Heart left ventricle (tissue), 13 donors: ENCODE measurements at regions not wholly inside any gene's neighbourhood (a gene's known extent, or its start where the extent isn't known, plus 50 kb on each side); places are given as distances from the start of the nearest gene placed in this dataset.

Source experiments
- POLR2A ChIP-seq, 2 donors: fragments of 450-650 bp; IDR thresholded peaks; one replicate each; pipeline ENCODE4 v1.6.1; 2017; ENCODE audit warnings: antibody characterized with exemption in 2 of 2, mild to moderate bottlenecking in 2 of 2, moderate library complexity in 2 of 2
- TF ChIP-seq, protein P1 (sequence below), 12 donors: fragments of 200-600 bp; sonication (generic) in 4 of 12; IDR thresholded peaks; one replicate each; pipeline versions ENCODE4 v1.5.0 to v1.8.0; 2018 to 2022; ENCODE audit warnings: antibody characterized with exemption in 12 of 12, mild to moderate bottlenecking in 5 of 12
- donor health status: ischemic (EF 13 %, LVEDD 7.1; RV severe dilation, severe dysfunction).
- donor health status: DM: no; HTN: yes; CAD: no.
- donor health status: DM: no; HTN: no; CAD: no.
- donor health status: ischemic (EF 25% LVEDD 6.9; RV normal size, moderate dysfunction).
- donor health status: ischemic (EF 25% LVEDD 5.7; RV mildly dilated, moderate dysfunction).
- donor health status: ischemic (EF 35%, LVEDD 5.7; RV mildly dilated, moderate dysfunction).
- donor health status: nonischemic (EF 11% LVEDD 7.7; RV severe dilation, severe dysfunction).
- donor health status: DM: yes; HTN: yes; CAD: no.
- donor health status: PGD.
- donor health status: ischemic (EF 29% LVEDD 5.4; RV normal size, mild dysfunction).
- donor health status: nonischemic (EF 23%, LVEDD 6.1; RV moderate dilation, normal function).

GRCh38 chr2:180707884-180708205 is 272.6 kb upstream of the UBE2E3 start:
- TF ChIP-seq, protein P1, sequence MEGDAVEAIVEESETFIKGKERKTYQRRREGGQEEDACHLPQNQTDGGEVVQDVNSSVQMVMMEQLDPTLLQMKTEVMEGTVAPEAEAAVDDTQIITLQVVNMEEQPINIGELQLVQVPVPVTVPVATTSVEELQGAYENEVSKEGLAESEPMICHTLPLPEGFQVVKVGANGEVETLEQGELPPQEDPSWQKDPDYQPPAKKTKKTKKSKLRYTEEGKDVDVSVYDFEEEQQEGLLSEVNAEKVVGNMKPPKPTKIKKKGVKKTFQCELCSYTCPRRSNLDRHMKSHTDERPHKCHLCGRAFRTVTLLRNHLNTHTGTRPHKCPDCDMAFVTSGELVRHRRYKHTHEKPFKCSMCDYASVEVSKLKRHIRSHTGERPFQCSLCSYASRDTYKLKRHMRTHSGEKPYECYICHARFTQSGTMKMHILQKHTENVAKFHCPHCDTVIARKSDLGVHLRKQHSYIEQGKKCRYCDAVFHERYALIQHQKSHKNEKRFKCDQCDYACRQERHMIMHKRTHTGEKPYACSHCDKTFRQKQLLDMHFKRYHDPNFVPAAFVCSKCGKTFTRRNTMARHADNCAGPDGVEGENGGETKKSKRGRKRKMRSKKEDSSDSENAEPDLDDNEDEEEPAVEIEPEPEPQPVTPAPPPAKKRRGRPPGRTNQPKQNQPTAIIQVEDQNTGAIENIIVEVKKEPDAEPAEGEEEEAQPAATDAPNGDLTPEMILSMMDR (IDR thresholded peaks at IDR 0.05): no peak
- TF ChIP-seq POLR2A (IDR thresholded peaks at IDR 0.05): no peak
